ENCODE measurements at regions not wholly inside any gene's neighbourhood (a gene's known extent, or its start where the extent isn't known, plus 50 kb on each side); places are given as distances from the start of the nearest gene placed in this dataset.

- H3K27me3 Mint-ChIP-seq = no peaks in the 10 kb centered on the region
- DNase-seq (ENCODE audit: low spot score in 2 of 2) (no peak), ATAC-seq (replicated peaks; ENCODE audit: extremely low read depth, poor library complexity, severe bottlenecking) (no peak)
- H3K27ac Mint-ChIP-seq (ENCODE audit: low read depth) = no peak overlapping the region
- peaks cover 23% of the 10 kb centered on the region for H3K9me3 Mint-ChIP-seq
- H3K4me3 Mint-ChIP-seq = no peak overlapping the region
- no peaks in the 10 kb centered on the region for H3K4me1 Mint-ChIP-seq
- H3K36me3 Mint-ChIP-seq (ENCODE audit: insufficient read depth) = no peaks in the 10 kb centered on the region
Observed at GRCh38 chr13:83204886-83205285, 677.4 kb downstream of the SLITRK1 start.

- Mint-ChIP-seq H3K4me1 (no peaks in the 10 kb centered on the region), H3K4me3 (no peak overlapping the region), H3K36me3 (ENCODE audit: insufficient read depth) (no peaks in the 10 kb centered on the region), H3K9me3 (peaks cover 24% of the 10 kb centered on the region), H3K27ac (ENCODE audit: low read depth) (no peak overlapping the region), H3K27me3 (no peaks in the 10 kb centered on the region)
- ATAC-seq (replicated peaks; ENCODE audit: extremely low read depth, poor library complexity, severe bottlenecking) = no peak
- DNase-seq (ENCODE audit: low spot score in 2 of 2) = no peak
Observed at GRCh38 chr13:83201506-83201905, 680.8 kb downstream of the SLITRK1 start.

- H3K36me3 Mint-ChIP-seq (ENCODE audit: insufficient read depth) = no peaks in the 10 kb centered on the region
Observed at GRCh38 chr13:83197316-83197715, 685.0 kb downstream of the SLITRK1 start.

GRCh38 chr13:83190020-83190419 lies 692.3 kb downstream of the SLITRK1 start:
- Mint-ChIP-seq H3K27me3 (no peaks in the 10 kb centered on the region), H3K27ac (ENCODE audit: low read depth) (no peak overlapping the region), H3K4me1 (no peaks in the 10 kb centered on the region), H3K9me3 (peaks cover 24% of the 10 kb centered on the region), H3K36me3 (ENCODE audit: insufficient read depth) (no peaks in the 10 kb centered on the region), H3K4me3 (no peak overlapping the region)
- DNase-seq (ENCODE audit: low spot score in 2 of 2) (no peak), ATAC-seq (replicated peaks; ENCODE audit: extremely low read depth, poor library complexity, severe bottlenecking) (no peak)

More at GRCh38 chr13:83197316-83197715, 685.0 kb downstream of the SLITRK1 start:
- DNase-seq (ENCODE audit: low spot score in 2 of 2) = no peak
- Mint-ChIP-seq H3K4me1 (no peaks in the 10 kb centered on the region), H3K4me3 (no peak overlapping the region), H3K27ac (ENCODE audit: low read depth) (no peak overlapping the region), H3K9me3 (peaks cover 12% of the 10 kb centered on the region), H3K27me3 (no peaks in the 10 kb centered on the region)
- ATAC-seq (replicated peaks; ENCODE audit: extremely low read depth, poor library complexity, severe bottlenecking) = no peak

GRCh38 chr13:83184819-83185218 lies 697.5 kb downstream of the SLITRK1 start:
- no peaks in the 10 kb centered on the region for H3K4me1 Mint-ChIP-seq
- ATAC-seq (replicated peaks; ENCODE audit: extremely low read depth, poor library complexity, severe bottlenecking) = no peak
- no peak overlapping the region for H3K27ac Mint-ChIP-seq (ENCODE audit: low read depth)
- no peaks in the 10 kb centered on the region for H3K36me3 Mint-ChIP-seq (ENCODE audit: insufficient read depth)
- H3K4me3 Mint-ChIP-seq = no peak overlapping the region
- no peak for DNase-seq (ENCODE audit: low spot score in 2 of 2)
- peaks cover 20% of the 10 kb centered on the region for H3K9me3 Mint-ChIP-seq
- no peaks in the 10 kb centered on the region for H3K27me3 Mint-ChIP-seq

- no peak overlapping the region for H3K4me3 Mint-ChIP-seq
- no peak for ATAC-seq (replicated peaks; ENCODE audit: extremely low read depth, poor library complexity, severe bottlenecking)
- DNase-seq (ENCODE audit: low spot score in 2 of 2) = no peak
- H3K4me1 Mint-ChIP-seq = no peaks in the 10 kb centered on the region
- no peaks in the 10 kb centered on the region for H3K36me3 Mint-ChIP-seq (ENCODE audit: insufficient read depth)
- H3K27ac Mint-ChIP-seq (ENCODE audit: low read depth) = no peak overlapping the region
- H3K9me3 Mint-ChIP-seq = peaks cover 18% of the 10 kb centered on the region
- no peaks in the 10 kb centered on the region for H3K27me3 Mint-ChIP-seq
Observed at GRCh38 chr13:83184150-83184475, 698.2 kb downstream of the SLITRK1 start.

GRCh38 chr13:83183439-83184149 lies 698.7 kb downstream of the SLITRK1 start:
- H3K4me3 Mint-ChIP-seq = no peak overlapping the region
- H3K27me3 Mint-ChIP-seq = no peaks in the 10 kb centered on the region
- H3K9me3 Mint-ChIP-seq = peaks cover 17% of the 10 kb centered on the region
- no peaks in the 10 kb centered on the region for H3K4me1 Mint-ChIP-seq
- H3K36me3 Mint-ChIP-seq (ENCODE audit: insufficient read depth) = no peaks in the 10 kb centered on the region
- ATAC-seq (replicated peaks; ENCODE audit: extremely low read depth, poor library complexity, severe bottlenecking) (no peak), DNase-seq (ENCODE audit: low spot score in 2 of 2) (no peak)
- H3K27ac Mint-ChIP-seq (ENCODE audit: low read depth) = no peak overlapping the region

GRCh38 chr13:83182845-83183244 lies 699.4 kb downstream of the SLITRK1 start:
- Mint-ChIP-seq H3K4me1 (no peaks in the 10 kb centered on the region), H3K9me3 (peaks cover 12% of the 10 kb centered on the region), H3K27me3 (no peaks in the 10 kb centered on the region), H3K4me3 (no peak overlapping the region), H3K27ac (ENCODE audit: low read depth) (no peak overlapping the region), H3K36me3 (ENCODE audit: insufficient read depth) (no peaks in the 10 kb centered on the region)
- DNase-seq (ENCODE audit: low spot score in 2 of 2) (no peak), ATAC-seq (replicated peaks; ENCODE audit: extremely low read depth, poor library complexity, severe bottlenecking) (no peak)

GRCh38 chr13:83178008-83178407 lies 704.3 kb downstream of the SLITRK1 start:
- DNase-seq (ENCODE audit: low spot score in 2 of 2) = no peak
- no peak for ATAC-seq (replicated peaks; ENCODE audit: extremely low read depth, poor library complexity, severe bottlenecking)
- no peak overlapping the region for H3K4me3 Mint-ChIP-seq
- H3K9me3 Mint-ChIP-seq = peaks cover 16% of the 10 kb centered on the region
- no peaks in the 10 kb centered on the region for H3K4me1 Mint-ChIP-seq
- no peak overlapping the region for H3K27ac Mint-ChIP-seq (ENCODE audit: low read depth)
- H3K36me3 Mint-ChIP-seq (ENCODE audit: insufficient read depth) = peaks cover 2% of the 10 kb centered on the region
- no peaks in the 10 kb centered on the region for H3K27me3 Mint-ChIP-seq

GRCh38 chr13:83168590-83168989 lies 713.7 kb downstream of the SLITRK1 start:
- Mint-ChIP-seq H3K4me1 (no peaks in the 10 kb centered on the region), H3K36me3 (ENCODE audit: insufficient read depth) (no peaks in the 10 kb centered on the region), H3K9me3 (peaks cover 20% of the 10 kb centered on the region), H3K27me3 (no peaks in the 10 kb centered on the region), H3K27ac (ENCODE audit: low read depth) (no peak overlapping the region), H3K4me3 (no peak overlapping the region)
- ATAC-seq (replicated peaks; ENCODE audit: extremely low read depth, poor library complexity, severe bottlenecking) (no peak), DNase-seq (ENCODE audit: low spot score in 2 of 2) (no peak)

GRCh38 chr13:83167203-83167602 lies 715.1 kb downstream of the SLITRK1 start:
- DNase-seq (ENCODE audit: low spot score in 2 of 2) (no peak), ATAC-seq (replicated peaks; ENCODE audit: extremely low read depth, poor library complexity, severe bottlenecking) (no peak)
- H3K36me3 Mint-ChIP-seq (ENCODE audit: insufficient read depth) = no peaks in the 10 kb centered on the region
- H3K27ac Mint-ChIP-seq (ENCODE audit: low read depth) = no peak overlapping the region
- H3K9me3 Mint-ChIP-seq = peaks cover 13% of the 10 kb centered on the region
- H3K4me3 Mint-ChIP-seq = no peak overlapping the region
- H3K27me3 Mint-ChIP-seq = no peaks in the 10 kb centered on the region
- no peaks in the 10 kb centered on the region for H3K4me1 Mint-ChIP-seq

- H3K36me3 Mint-ChIP-seq (ENCODE audit: insufficient read depth) = no peaks in the 10 kb centered on the region
- peaks cover 11% of the 10 kb centered on the region for H3K9me3 Mint-ChIP-seq
- H3K27ac Mint-ChIP-seq (ENCODE audit: low read depth) = no peak overlapping the region
- DNase-seq (ENCODE audit: low spot score in 2 of 2) = no peak
- no peak overlapping the region for H3K4me3 Mint-ChIP-seq
- ATAC-seq (replicated peaks; ENCODE audit: extremely low read depth, poor library complexity, severe bottlenecking) = no peak
- H3K4me1 Mint-ChIP-seq = no peaks in the 10 kb centered on the region
- H3K27me3 Mint-ChIP-seq = no peaks in the 10 kb centered on the region
Observed at GRCh38 chr13:83166550-83166949, 715.7 kb downstream of the SLITRK1 start.

- Mint-ChIP-seq H3K36me3 (ENCODE audit: insufficient read depth) (no peaks in the 10 kb centered on the region), H3K27ac (ENCODE audit: low read depth) (no peak overlapping the region), H3K4me1 (no peaks in the 10 kb centered on the region), H3K27me3 (no peaks in the 10 kb centered on the region), H3K4me3 (no peak overlapping the region), H3K9me3 (peaks cover 11% of the 10 kb centered on the region)
- ATAC-seq (replicated peaks; ENCODE audit: extremely low read depth, poor library complexity, severe bottlenecking) (no peak), DNase-seq (ENCODE audit: low spot score in 2 of 2) (no peak)
Observed at GRCh38 chr13:83162493-83162892, 719.8 kb downstream of the SLITRK1 start.
